PC-9 (cell line): ENCODE measurements at regions not wholly inside any gene's neighbourhood (a gene's known extent, or its start where the extent isn't known, plus 50 kb on each side); places are given as distances from the start of the nearest gene placed in this dataset.

Source experiments
- CTCF ChIP-seq: fragments of 200-600 bp; sonication (generic); conservative IDR thresholded peaks from 2 replicates; pipeline ENCODE4 v1.6.1; 2017; ENCODE audit warnings: mixed run types, antibody characterized with exemption, mild to moderate bottlenecking, moderate library complexity
- EZH2 ChIP-seq: fragments of 200-600 bp; sonication (generic); IDR thresholded peaks from 2 replicates; pipeline ENCODE4 v1.8.0; 2017; ENCODE audit warnings: antibody characterized with exemption, low read depth

DNA sequence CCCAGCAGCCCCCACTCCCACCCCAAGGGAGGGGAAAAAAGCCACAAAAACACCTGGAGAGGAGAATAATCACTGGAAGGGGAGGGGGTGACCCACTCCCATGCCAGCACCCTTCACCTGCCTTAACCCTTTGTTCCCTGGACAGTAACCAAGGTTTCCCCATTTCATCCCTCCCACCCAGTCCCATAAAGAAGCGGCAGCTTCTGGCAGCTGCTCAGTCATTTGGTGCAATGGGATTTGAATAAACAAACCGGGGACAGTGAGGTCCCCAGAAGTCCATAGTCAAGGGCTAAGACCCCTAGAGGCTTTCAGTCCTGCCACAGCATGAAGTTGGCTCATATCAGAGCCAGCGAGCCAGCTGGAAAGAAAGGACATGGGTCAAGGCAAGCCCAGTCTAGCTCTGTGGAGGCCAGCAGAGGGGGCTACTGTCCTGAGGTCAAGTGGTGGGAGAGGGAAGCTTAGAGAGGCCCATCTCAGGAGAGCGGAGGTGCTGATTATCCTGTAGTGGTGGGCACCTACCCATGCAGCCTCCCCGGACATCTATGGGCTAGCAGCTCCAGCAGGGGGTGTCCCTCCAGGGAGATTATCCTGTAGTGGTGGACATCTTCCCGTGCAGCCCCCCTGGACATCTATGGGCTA lies 58.9 kb upstream of the LBX1 start:
- TF ChIP-seq CTCF = peak; percentile 22; the same call in 1 of the 2 replicates
- TF ChIP-seq EZH2 = no peak
